OCI-LY7 (cell line): ENCODE measurements at regions not wholly inside any gene's neighbourhood (a gene's known extent, or its start where the extent isn't known, plus 50 kb on each side); places are given as distances from the start of the nearest gene placed in this dataset.

Experiments
- BruUV-seq: library from RNA; stranded (reverse); fragments of 400-500 nt; replicated peaks from 2 replicates; lab custom pipeline; 2021; lab: Mats Ljungman, UMichigan
- CTCF ChIA-PET: fragments of 300-600 bp; sonication (Branson Sonifier 250); formaldehyde crosslinking; loops from one replicate; lab custom pipeline; 2022; ENCODE audit warnings: antibody characterized with exemption; ENCODE audit not compliant: unreplicated experiment; lab: Charles Lee
- POLR2A ChIA-PET: fragments of 300-600 bp; sonication (Branson Sonifier 250); formaldehyde crosslinking; loops from one replicate; lab custom pipeline; 2022; ENCODE audit warnings: antibody characterized with exemption; lab: Charles Lee
- DNase-seq: peaks from one replicate; pipeline ENCODE4 v3.0.0-alpha.2; 2015; ENCODE audit warnings: low spot score
- H2AFZ ChIP-seq: fragments of 200-600 bp; sonication (generic), shearing (Covaris generic); 2 replicates; pipeline ENCODE4 v1.6.1; 2014; ENCODE audit warnings: mild to moderate bottlenecking, antibody characterized with exemption, low read length, moderate library complexity
- H3K27ac ChIP-seq: fragments of 200-600 bp; sonication (generic); 2 replicates; pipeline ENCODE4 v1.5.1; 2014; ENCODE audit warnings: mixed run types, low read depth, mild to moderate bottlenecking, moderate library complexity, low read length, inconsistent platforms; ENCODE audit not compliant: poor library complexity, severe bottlenecking
- H3K36me3 ChIP-seq: fragments of 200-600 bp; sonication (generic); 2 replicates; pipeline ENCODE4 v1.6.1; 2014; ENCODE audit warnings: mild to moderate bottlenecking, antibody characterized with exemption, low read length, moderate library complexity, mixed read lengths; ENCODE audit not compliant: insufficient read depth
- H3K4me1 ChIP-seq: fragments of 200-600 bp; sonication (generic); 2 replicates; pipeline ENCODE4 v1.5.1; 2014; ENCODE audit warnings: mild to moderate bottlenecking, low read length; ENCODE audit not compliant: insufficient read depth, poor library complexity, severe bottlenecking
- H3K4me2 ChIP-seq: fragments of 200-600 bp; sonication (generic); 2 replicates; pipeline ENCODE4 v1.6.1; 2014; ENCODE audit warnings: mild to moderate bottlenecking, low read length
- H3K4me3 ChIP-seq: fragments of 200-600 bp; sonication (generic); 2 replicates; pipeline ENCODE4 v1.5.1; 2014; ENCODE audit warnings: mild to moderate bottlenecking, low read depth, low read length; ENCODE audit not compliant: poor library complexity, severe bottlenecking
- H3K79me2 ChIP-seq: fragments of 200-600 bp; sonication (generic); 2 replicates; pipeline ENCODE4 v1.6.1; 2016; ENCODE audit warnings: low read depth, mild to moderate bottlenecking, low read length, moderate library complexity, mixed read lengths; ENCODE audit not compliant: insufficient read depth
- H3K9me2 ChIP-seq: fragments of 200-600 bp; sonication (generic); 2 replicates; pipeline ENCODE4 v1.6.1; 2016; ENCODE audit warnings: mild to moderate bottlenecking, low read length, mixed read lengths; ENCODE audit not compliant: insufficient read depth
- H3K9me3 ChIP-seq: fragments of 200-600 bp; sonication (generic); 2 replicates; pipeline ENCODE4 v1.6.1; 2014; ENCODE audit warnings: mild to moderate bottlenecking, mixed run types, low read length, mixed read lengths
- H4K20me1 ChIP-seq: fragments of 200-600 bp; sonication (generic); 2 replicates; pipeline ENCODE4 v1.6.1; 2014; ENCODE audit warnings: mild to moderate bottlenecking, antibody characterized with exemption, low read length, moderate library complexity, mixed read lengths; ENCODE audit not compliant: insufficient read depth
- CTCF ChIP-seq: fragments of 200-600 bp; sonication (generic); conservative IDR thresholded peaks from 2 replicates; pipeline ENCODE4 v1.5.1; 2014; ENCODE audit warnings: mild to moderate bottlenecking, antibody characterized with exemption, low read length, moderate library complexity, mixed read lengths
- EZH2phosphoT487 ChIP-seq: fragments of 200-600 bp; sonication (generic); IDR thresholded peaks from 2 replicates; pipeline ENCODE4 v1.6.1; 2018; ENCODE audit warnings: low read depth, borderline replicate concordance, mild to moderate bottlenecking, mixed run types, antibody characterized with exemption, low read length, moderate library complexity, mixed read lengths
- intact Hi-C: fragments of 100-400 bp; cut with micrococcal nuclease; formaldehyde crosslinking; loops from one replicate; pipeline ENCODE4 v1.10.0; 2022; ENCODE audit not compliant: unreplicated experiment

DNA sequence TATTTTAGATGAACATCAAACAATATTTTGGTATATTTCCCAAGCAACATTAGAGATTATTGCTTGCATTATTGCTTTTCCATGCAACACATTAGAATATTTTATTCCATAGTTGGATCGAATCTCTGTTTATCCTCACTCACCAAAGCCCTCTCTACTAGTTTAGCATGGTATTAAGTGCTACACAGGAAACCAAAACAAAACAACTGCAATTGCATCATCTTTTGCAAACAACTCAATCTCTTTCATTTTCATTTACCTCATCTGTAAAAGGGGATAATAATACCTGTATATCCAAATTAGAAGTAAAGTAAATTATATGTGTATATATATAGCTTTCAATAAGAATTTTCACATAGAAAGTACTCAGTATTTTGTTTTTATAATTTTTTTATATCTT is 147.8 kb upstream of the PCDH9 start:
- no peaks in the 10 kb centered on the region for H3K79me2 ChIP-seq
- no peak overlapping the region for H3K4me3 ChIP-seq
- no peaks in the 10 kb centered on the region for H4K20me1 ChIP-seq
- no peaks in the 10 kb centered on the region for H3K9me2 ChIP-seq
- H2AFZ ChIP-seq: no peak overlapping the region
- BruUV-seq: no TSS peak
- H3K4me1 ChIP-seq: no peaks in the 10 kb centered on the region
- no peak overlapping the region for H3K27ac ChIP-seq
- H3K4me2 ChIP-seq: no peak overlapping the region
- TF ChIP-seq CTCF: no peak
- DNase-seq: no peak
- POLR2A ChIA-PET: no interaction called here
- intact Hi-C loops: no loop called here
- H3K9me3 ChIP-seq: no peaks in the 10 kb centered on the region
- CTCF ChIA-PET: no interaction called here
- H3K36me3 ChIP-seq: no peaks in the 10 kb centered on the region

- no peak overlapping the region for H3K4me2 ChIP-seq
- POLR2A ChIA-PET: interaction anchor here (0.6 kb wide), 1 partner anchor 52 kb away, joined by 3 read pairs; no protein-coding TSS in a partner anchor
- H2AFZ ChIP-seq: no peak overlapping the region
- CTCF ChIA-PET: no interaction called here
- no peaks in the 10 kb centered on the region for H3K36me3 ChIP-seq
- no peak for DNase-seq
- no TSS peak for BruUV-seq
- intact Hi-C loops: no loop called here
- no peak overlapping the region for H3K4me3 ChIP-seq
- no peaks in the 10 kb centered on the region for H4K20me1 ChIP-seq
- TF ChIP-seq EZH2phosphoT487 (no peak), CTCF (no peak)
- H3K9me2 ChIP-seq: no peaks in the 10 kb centered on the region
- no peaks in the 10 kb centered on the region for H3K79me2 ChIP-seq
- no peak overlapping the region for H3K27ac ChIP-seq
- no peaks in the 10 kb centered on the region for H3K9me3 ChIP-seq
- no peaks in the 10 kb centered on the region for H3K4me1 ChIP-seq
These were observed 144.3 kb upstream of the PCDH9 start for GRCh38 chr13:67374391-67374790.

DNA sequence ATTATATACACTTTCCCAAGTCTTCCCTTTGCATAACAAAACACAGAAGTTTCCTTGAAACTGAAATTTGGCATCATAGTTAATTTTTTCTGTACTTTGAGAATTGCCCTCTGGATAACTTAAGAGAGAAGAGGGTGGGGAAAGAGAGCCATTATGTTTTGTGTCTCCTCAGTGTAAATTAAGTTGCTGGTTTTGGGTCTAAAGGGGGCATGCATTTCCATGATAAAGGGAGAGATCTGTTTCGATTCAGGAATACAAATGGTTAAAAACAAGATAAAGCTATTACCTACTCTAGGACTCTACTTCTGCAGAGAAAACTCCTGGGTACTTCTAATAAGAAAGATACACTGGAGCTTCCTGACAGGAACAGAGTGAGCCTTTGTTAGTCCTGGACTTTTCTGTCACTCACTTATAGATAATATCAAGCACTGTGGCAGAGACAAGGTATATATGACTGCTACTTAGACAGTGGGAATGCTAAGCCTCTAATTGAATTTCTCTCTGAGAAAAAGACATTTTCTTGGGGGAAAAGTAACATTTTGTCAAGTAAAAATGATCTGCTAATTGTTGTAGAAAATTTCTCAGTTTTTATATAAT is 142.8 kb upstream of the PCDH9 start:
- H3K36me3 ChIP-seq: no peaks in the 10 kb centered on the region
- intact Hi-C loops: no loop called here
- POLR2A ChIA-PET: interaction anchor here (0.6 kb wide), 2 partner anchors 110 to 1621 kb away, joined by 3 to 4 read pairs; no protein-coding TSS in a partner anchor
- no peak for TF ChIP-seq CTCF
- no peak overlapping the region for H3K4me3 ChIP-seq
- no peak overlapping the region for H3K27ac ChIP-seq
- no peaks in the 10 kb centered on the region for H4K20me1 ChIP-seq
- DNase-seq: no peak
- BruUV-seq: no TSS peak
- H3K4me1 ChIP-seq: no peaks in the 10 kb centered on the region
- no peak overlapping the region for H3K4me2 ChIP-seq
- no peaks in the 10 kb centered on the region for H3K9me2 ChIP-seq
- H2AFZ ChIP-seq: no peak overlapping the region
- no peaks in the 10 kb centered on the region for H3K9me3 ChIP-seq
- no peaks in the 10 kb centered on the region for H3K79me2 ChIP-seq
- CTCF ChIA-PET: no interaction called here
